ENCODE measurements at regions not wholly inside any gene's neighbourhood (a gene's known extent, or its start where the extent isn't known, plus 50 kb on each side); places are given as distances from the start of the nearest gene placed in this dataset.

- TF ChIP-seq ZNF275 (CRISPR knock-in tag; IDR thresholded peaks at IDR 0.05; ENCODE audit: borderline replicate concordance), result no peak
- TF ChIP-seq, protein P1, sequence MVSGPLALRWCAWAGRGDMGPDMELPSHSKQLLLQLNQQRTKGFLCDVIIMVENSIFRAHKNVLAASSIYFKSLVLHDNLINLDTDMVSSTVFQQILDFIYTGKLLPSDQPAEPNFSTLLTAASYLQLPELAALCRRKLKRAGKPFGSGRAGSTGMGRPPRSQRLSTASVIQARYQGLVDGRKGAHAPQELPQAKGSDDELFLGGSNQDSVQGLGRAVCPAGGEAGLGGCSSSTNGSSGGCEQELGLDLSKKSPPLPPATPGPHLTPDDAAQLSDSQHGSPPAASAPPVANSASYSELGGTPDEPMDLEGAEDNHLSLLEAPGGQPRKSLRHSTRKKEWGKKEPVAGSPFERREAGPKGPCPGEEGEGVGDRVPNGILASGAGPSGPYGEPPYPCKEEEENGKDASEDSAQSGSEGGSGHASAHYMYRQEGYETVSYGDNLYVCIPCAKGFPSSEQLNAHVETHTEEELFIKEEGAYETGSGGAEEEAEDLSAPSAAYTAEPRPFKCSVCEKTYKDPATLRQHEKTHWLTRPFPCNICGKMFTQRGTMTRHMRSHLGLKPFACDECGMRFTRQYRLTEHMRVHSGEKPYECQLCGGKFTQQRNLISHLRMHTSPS (CRISPR knock-in tag; IDR thresholded peaks at IDR 0.05; ENCODE audit: low read depth), result no peak
- TF ChIP-seq ZFAT (CRISPR knock-in tag; conservative IDR thresholded peaks at IDR 0.05), result no peak
- TF ChIP-seq, protein P2, sequence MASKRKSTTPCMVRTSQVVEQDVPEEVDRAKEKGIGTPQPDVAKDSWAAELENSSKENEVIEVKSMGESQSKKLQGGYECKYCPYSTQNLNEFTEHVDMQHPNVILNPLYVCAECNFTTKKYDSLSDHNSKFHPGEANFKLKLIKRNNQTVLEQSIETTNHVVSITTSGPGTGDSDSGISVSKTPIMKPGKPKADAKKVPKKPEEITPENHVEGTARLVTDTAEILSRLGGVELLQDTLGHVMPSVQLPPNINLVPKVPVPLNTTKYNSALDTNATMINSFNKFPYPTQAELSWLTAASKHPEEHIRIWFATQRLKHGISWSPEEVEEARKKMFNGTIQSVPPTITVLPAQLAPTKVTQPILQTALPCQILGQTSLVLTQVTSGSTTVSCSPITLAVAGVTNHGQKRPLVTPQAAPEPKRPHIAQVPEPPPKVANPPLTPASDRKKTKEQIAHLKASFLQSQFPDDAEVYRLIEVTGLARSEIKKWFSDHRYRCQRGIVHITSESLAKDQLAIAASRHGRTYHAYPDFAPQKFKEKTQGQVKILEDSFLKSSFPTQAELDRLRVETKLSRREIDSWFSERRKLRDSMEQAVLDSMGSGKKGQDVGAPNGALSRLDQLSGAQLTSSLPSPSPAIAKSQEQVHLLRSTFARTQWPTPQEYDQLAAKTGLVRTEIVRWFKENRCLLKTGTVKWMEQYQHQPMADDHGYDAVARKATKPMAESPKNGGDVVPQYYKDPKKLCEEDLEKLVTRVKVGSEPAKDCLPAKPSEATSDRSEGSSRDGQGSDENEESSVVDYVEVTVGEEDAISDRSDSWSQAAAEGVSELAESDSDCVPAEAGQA (IDR thresholded peaks at IDR 0.05; ENCODE audit: low read depth), result no peak
- TF ChIP-seq, protein P2 (CRISPR knock-in tag; IDR thresholded peaks at IDR 0.05; ENCODE audit: borderline replicate concordance), result no peak
- no peak for TF ChIP-seq ZNF484 (CRISPR knock-in tag; IDR thresholded peaks at IDR 0.05; ENCODE audit: borderline replicate concordance, low read depth)
- TF ChIP-seq ZNF557 (CRISPR knock-in tag; IDR thresholded peaks at IDR 0.05), result no peak
- TF ChIP-seq ZNF567 (CRISPR knock-in tag; IDR thresholded peaks at IDR 0.05; ENCODE audit: borderline replicate concordance), result no peak
- TF ChIP-seq ZMYM4 (CRISPR knock-in tag; IDR thresholded peaks at IDR 0.05), result no peak
- no peak for TF ChIP-seq ZFP82 (CRISPR knock-in tag; IDR thresholded peaks at IDR 0.05; ENCODE audit: borderline replicate concordance)
Measured at GRCh38 chr4:126799416-126799815, 833.3 kb upstream of the INTU start (continued).
